WTC11 (cell line): ENCODE measurements at regions not wholly inside any gene's neighbourhood (a gene's known extent, or its start where the extent isn't known, plus 50 kb on each side); places are given as distances from the start of the nearest gene placed in this dataset.

ENCODE experiments used
- ATAC-seq: fragments of 200-7000 bp; cut with Tn5 transposase; 2 replicates; pipeline ENCODE4 v1.10.0; 2021; ENCODE audit warnings: mild to moderate bottlenecking, moderate library complexity
- CTCF ChIA-PET: fragments of 300-600 bp; sonication (Branson Sonifier 250); formaldehyde crosslinking; loops from one replicate; lab custom pipeline; 2021; ENCODE audit warnings: antibody characterized with exemption; lab: Charles Lee
- POLR2A ChIA-PET: fragments of 350-600 bp; sonication (Branson Sonifier 250); formaldehyde crosslinking; loops from one replicate; lab custom pipeline; 2021; ENCODE audit warnings: antibody characterized with exemption; lab: Charles Lee
- DNase-seq: peaks from one replicate; pipeline ENCODE4 v3.0.0; 2021; ENCODE audit warnings: low spot score
- H3K27ac Mint-ChIP-seq: 2 replicates; pipeline ENCODE4 v1.8.0; 2021; ENCODE audit warnings: mixed read lengths
- H3K27me3 Mint-ChIP-seq: 2 replicates; pipeline ENCODE4 v1.8.0; 2021; ENCODE audit warnings: low read depth, mild to moderate bottlenecking, moderate library complexity, mixed read lengths
- H3K36me3 Mint-ChIP-seq: 2 replicates; pipeline ENCODE4 v1.8.0; 2021; ENCODE audit warnings: mixed read lengths
- H3K4me1 Mint-ChIP-seq: 2 replicates; pipeline ENCODE4 v1.8.0; 2022; ENCODE audit warnings: mixed read lengths
- H3K4me3 Mint-ChIP-seq: 2 replicates; pipeline ENCODE4 v1.8.0; 2021; ENCODE audit warnings: mild to moderate bottlenecking, moderate library complexity, mixed read lengths
- H3K9me3 Mint-ChIP-seq: 2 replicates; pipeline ENCODE4 v1.8.0; 2021; ENCODE audit warnings: mixed read lengths
- CREB1 ChIP-seq: sonication (generic); formaldehyde crosslinking; IDR thresholded peaks from 2 replicates; pipeline ENCODE4 v1.8.0; 2023; ENCODE audit warnings: mild to moderate bottlenecking, missing genetic modification reagents
- ERG ChIP-seq: fragments of 250-450 bp; sonication (Bioruptor Pico); IDR thresholded peaks from 2 replicates; pipeline ENCODE4 v1.8.0; 2021; ENCODE audit warnings: mild to moderate bottlenecking
- FOXK1 ChIP-seq: sonication (generic); formaldehyde crosslinking; IDR thresholded peaks from 2 replicates; pipeline ENCODE4 v1.8.0; 2022; ENCODE audit warnings: mild to moderate bottlenecking, moderate library complexity, missing genetic modification reagents
- FOXP1 ChIP-seq: sonication (generic); formaldehyde crosslinking; IDR thresholded peaks from 2 replicates; pipeline ENCODE4 v1.8.0; 2022; ENCODE audit warnings: missing genetic modification reagents, mild to moderate bottlenecking, moderate library complexity, borderline replicate concordance
- GTF2I ChIP-seq: fragments of 250-450 bp; sonication (Bioruptor Pico); conservative IDR thresholded peaks from 2 replicates; pipeline ENCODE4 v1.4.0; 2021; ENCODE audit warnings: mild to moderate bottlenecking
- IRF1 ChIP-seq: sonication (generic); formaldehyde crosslinking; IDR thresholded peaks from 2 replicates; pipeline ENCODE4 v1.8.0; 2023; ENCODE audit warnings: missing genetic modification reagents
- KAT7 ChIP-seq: sonication (generic); formaldehyde crosslinking; IDR thresholded peaks from 2 replicates; pipeline ENCODE4 v1.8.1; 2023; ENCODE audit warnings: missing genetic modification reagents, mild to moderate bottlenecking, borderline replicate concordance
- NFE2L1 ChIP-seq: sonication (generic); formaldehyde crosslinking; IDR thresholded peaks from 2 replicates; pipeline ENCODE4 v1.8.1; 2023; ENCODE audit warnings: missing genetic modification reagents
- RORB ChIP-seq: fragments of 250-450 bp; sonication (Bioruptor Pico); IDR thresholded peaks from 2 replicates; pipeline ENCODE4 v1.9.0; 2021; ENCODE audit warnings: mild to moderate bottlenecking
- SMAD3 ChIP-seq: sonication (generic); formaldehyde crosslinking; IDR thresholded peaks from 2 replicates; pipeline ENCODE4 v1.8.0; 2022; ENCODE audit warnings: missing genetic modification reagents, mild to moderate bottlenecking, borderline replicate concordance
- SP1 ChIP-seq: sonication (generic); formaldehyde crosslinking; conservative IDR thresholded peaks from 2 replicates; pipeline ENCODE4 v1.8.1; 2022; ENCODE audit warnings: missing genetic modification reagents
- TCF7 ChIP-seq: sonication (generic); formaldehyde crosslinking; IDR thresholded peaks from 2 replicates; pipeline ENCODE4 v1.8.0; 2022; ENCODE audit warnings: mild to moderate bottlenecking, low read depth, missing genetic modification reagents, moderate library complexity
- ZBTB21 ChIP-seq: sonication (generic); formaldehyde crosslinking; IDR thresholded peaks from 2 replicates; pipeline ENCODE4 v1.8.1; 2023; ENCODE audit warnings: mild to moderate bottlenecking, missing genetic modification reagents, borderline replicate concordance
- ZBTB43 ChIP-seq: sonication (generic); formaldehyde crosslinking; IDR thresholded peaks from 2 replicates; pipeline ENCODE4 v1.8.1; 2023; ENCODE audit warnings: mild to moderate bottlenecking, missing genetic modification reagents
- ZNF121 ChIP-seq: sonication (generic); formaldehyde crosslinking; IDR thresholded peaks from 2 replicates; pipeline ENCODE4 v1.8.0; 2023; ENCODE audit warnings: missing genetic modification reagents
- ZNF219 ChIP-seq: sonication (generic); formaldehyde crosslinking; IDR thresholded peaks from 2 replicates; pipeline ENCODE4 v1.8.0; 2023; ENCODE audit warnings: missing genetic modification reagents, mild to moderate bottlenecking, borderline replicate concordance
- ZNF425 ChIP-seq: fragments of 250-450 bp; sonication (Bioruptor Pico); conservative IDR thresholded peaks from 2 replicates; pipeline ENCODE4 v1.9.0; 2021; ENCODE audit warnings: mild to moderate bottlenecking
- TF ChIP-seq, protein P1 (sequence below): sonication (generic); formaldehyde crosslinking; IDR thresholded peaks from 2 replicates; pipeline ENCODE4 v1.8.0; 2022; ENCODE audit warnings: mild to moderate bottlenecking, missing genetic modification reagents
- TF ChIP-seq, protein P2 (sequence below): sonication (generic); formaldehyde crosslinking; IDR thresholded peaks from 2 replicates; pipeline ENCODE4 v1.8.0; 2023; ENCODE audit warnings: missing genetic modification reagents, mild to moderate bottlenecking, borderline replicate concordance
- TF ChIP-seq, protein P3 (sequence below): sonication (generic); formaldehyde crosslinking; IDR thresholded peaks from 2 replicates; pipeline ENCODE4 v1.8.1; 2023; ENCODE audit warnings: mild to moderate bottlenecking, missing genetic modification reagents, moderate library complexity

DNA sequence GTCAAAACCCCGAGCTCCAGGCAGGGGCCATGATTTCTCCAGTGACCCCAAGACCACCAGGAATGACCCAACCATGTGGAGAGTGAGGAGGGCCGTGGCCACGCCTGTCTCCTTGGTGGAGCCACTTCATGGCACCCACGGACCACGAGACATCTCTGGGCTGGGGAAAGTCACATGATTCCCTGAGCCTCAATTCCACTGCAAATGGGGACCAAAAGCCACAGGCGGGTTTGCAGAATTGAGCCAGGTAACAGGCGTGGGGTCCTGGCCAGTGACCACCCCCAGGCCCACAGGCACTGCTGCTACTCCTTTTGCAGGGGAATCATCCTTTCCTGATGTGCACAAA is 178.9 kb downstream of the CTTN start:
- no peak for DNase-seq
- Mint-ChIP-seq H3K27ac (no peak overlapping the region), H3K4me1 (peaks cover 10% of the 10 kb centered on the region), H3K4me3 (no peak overlapping the region), H3K9me3 (no peaks in the 10 kb centered on the region), H3K36me3 (no peaks in the 10 kb centered on the region), H3K27me3 (no peaks in the 10 kb centered on the region)
- POLR2A ChIA-PET, result no interaction called here
- CTCF ChIA-PET, result interaction anchor here (0.9 kb wide), 1 partner anchor 9 kb away, joined by 5 read pairs; no protein-coding TSS in a partner anchor
- no peak for ATAC-seq
- TF ChIP-seq, protein P1, sequence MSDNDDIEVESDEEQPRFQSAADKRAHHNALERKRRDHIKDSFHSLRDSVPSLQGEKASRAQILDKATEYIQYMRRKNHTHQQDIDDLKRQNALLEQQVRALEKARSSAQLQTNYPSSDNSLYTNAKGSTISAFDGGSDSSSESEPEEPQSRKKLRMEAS (CRISPR knock-in tag), result no peak
- no peak for TF ChIP-seq ERG (CRISPR knock-in tag)
- no peak for TF ChIP-seq SP1 (CRISPR knock-in tag)
- no peak for TF ChIP-seq ZBTB21 (CRISPR knock-in tag)
- no peak for TF ChIP-seq GTF2I (CRISPR knock-in tag)
- no peak for TF ChIP-seq NFE2L1 (CRISPR knock-in tag)
- no peak for TF ChIP-seq ZNF121
- no peak for TF ChIP-seq IRF1 (CRISPR knock-in tag)
- no peak for TF ChIP-seq FOXK1 (CRISPR knock-in tag)
- TF ChIP-seq, all 79 proteins: peak for 0

- Mint-ChIP-seq H3K9me3 (no peaks in the 10 kb centered on the region), H3K4me1 (peaks cover 10% of the 10 kb centered on the region), H3K27ac (no peak overlapping the region), H3K4me3 (no peak overlapping the region), H3K27me3 (no peaks in the 10 kb centered on the region), H3K36me3 (no peaks in the 10 kb centered on the region)
- TF ChIP-seq ZNF219 (CRISPR knock-in tag), result no peak
- TF ChIP-seq ZBTB43 (CRISPR knock-in tag), result no peak
- TF ChIP-seq, protein P2, sequence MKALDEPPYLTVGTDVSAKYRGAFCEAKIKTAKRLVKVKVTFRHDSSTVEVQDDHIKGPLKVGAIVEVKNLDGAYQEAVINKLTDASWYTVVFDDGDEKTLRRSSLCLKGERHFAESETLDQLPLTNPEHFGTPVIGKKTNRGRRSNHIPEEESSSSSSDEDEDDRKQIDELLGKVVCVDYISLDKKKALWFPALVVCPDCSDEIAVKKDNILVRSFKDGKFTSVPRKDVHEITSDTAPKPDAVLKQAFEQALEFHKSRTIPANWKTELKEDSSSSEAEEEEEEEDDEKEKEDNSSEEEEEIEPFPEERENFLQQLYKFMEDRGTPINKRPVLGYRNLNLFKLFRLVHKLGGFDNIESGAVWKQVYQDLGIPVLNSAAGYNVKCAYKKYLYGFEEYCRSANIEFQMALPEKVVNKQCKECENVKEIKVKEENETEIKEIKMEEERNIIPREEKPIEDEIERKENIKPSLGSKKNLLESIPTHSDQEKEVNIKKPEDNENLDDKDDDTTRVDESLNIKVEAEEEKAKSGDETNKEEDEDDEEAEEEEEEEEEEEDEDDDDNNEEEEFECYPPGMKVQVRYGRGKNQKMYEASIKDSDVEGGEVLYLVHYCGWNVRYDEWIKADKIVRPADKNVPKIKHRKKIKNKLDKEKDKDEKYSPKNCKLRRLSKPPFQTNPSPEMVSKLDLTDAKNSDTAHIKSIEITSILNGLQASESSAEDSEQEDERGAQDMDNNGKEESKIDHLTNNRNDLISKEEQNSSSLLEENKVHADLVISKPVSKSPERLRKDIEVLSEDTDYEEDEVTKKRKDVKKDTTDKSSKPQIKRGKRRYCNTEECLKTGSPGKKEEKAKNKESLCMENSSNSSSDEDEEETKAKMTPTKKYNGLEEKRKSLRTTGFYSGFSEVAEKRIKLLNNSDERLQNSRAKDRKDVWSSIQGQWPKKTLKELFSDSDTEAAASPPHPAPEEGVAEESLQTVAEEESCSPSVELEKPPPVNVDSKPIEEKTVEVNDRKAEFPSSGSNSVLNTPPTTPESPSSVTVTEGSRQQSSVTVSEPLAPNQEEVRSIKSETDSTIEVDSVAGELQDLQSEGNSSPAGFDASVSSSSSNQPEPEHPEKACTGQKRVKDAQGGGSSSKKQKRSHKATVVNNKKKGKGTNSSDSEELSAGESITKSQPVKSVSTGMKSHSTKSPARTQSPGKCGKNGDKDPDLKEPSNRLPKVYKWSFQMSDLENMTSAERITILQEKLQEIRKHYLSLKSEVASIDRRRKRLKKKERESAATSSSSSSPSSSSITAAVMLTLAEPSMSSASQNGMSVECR, result no peak
- no peak for TF ChIP-seq CREB1 (CRISPR knock-in tag)
- no peak for TF ChIP-seq KAT7 (CRISPR knock-in tag)
- ChIA-PET POLR2A (no interaction called here), CTCF (interaction anchor here (1.5 kb wide), 1 partner anchor 10 kb away, joined by 3 read pairs; no protein-coding TSS in a partner anchor)
- no peak for ATAC-seq
- no peak for DNase-seq
These were observed 179.6 kb downstream of the CTTN start for GRCh38 chr11:70577948-70578347.

DNA sequence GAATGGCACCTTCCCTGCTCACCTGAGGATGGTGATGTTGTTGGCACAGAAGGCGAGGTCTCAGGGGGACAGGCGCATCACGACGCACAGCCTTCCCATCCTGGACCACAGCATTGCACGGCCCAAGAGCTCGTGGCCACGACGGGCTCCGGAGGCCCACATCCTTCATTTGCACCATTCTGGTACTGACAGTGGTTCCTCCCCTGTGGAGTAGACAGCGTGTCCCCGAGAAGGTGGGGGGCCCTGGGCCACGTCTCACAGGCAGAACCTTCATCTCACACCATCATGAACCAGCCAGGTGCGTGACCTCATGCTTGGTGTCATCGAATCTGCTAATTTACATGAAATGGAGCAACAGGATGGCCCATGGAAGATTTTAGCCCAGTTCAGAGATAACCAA is 180.0 kb downstream of the CTTN start:
- no peak for DNase-seq
- Mint-ChIP-seq H3K4me3 (no peak overlapping the region), H3K27ac (no peak overlapping the region), H3K9me3 (no peaks in the 10 kb centered on the region), H3K36me3 (no peaks in the 10 kb centered on the region), H3K4me1 (peaks cover 10% of the 10 kb centered on the region), H3K27me3 (no peaks in the 10 kb centered on the region)
- TF ChIP-seq RORB (CRISPR knock-in tag) (no peak), ZNF425 (no peak), ZNF121 (no peak), FOXP1 (no peak), SMAD3 (CRISPR knock-in tag) (no peak), TCF7 (CRISPR knock-in tag) (no peak)
- TF ChIP-seq, protein P3, sequence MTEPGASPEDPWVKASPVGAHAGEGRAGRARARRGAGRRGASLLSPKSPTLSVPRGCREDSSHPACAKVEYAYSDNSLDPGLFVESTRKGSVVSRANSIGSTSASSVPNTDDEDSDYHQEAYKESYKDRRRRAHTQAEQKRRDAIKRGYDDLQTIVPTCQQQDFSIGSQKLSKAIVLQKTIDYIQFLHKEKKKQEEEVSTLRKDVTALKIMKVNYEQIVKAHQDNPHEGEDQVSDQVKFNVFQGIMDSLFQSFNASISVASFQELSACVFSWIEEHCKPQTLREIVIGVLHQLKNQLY (CRISPR knock-in tag), result no peak
- ATAC-seq, result no peak
- ChIA-PET POLR2A (interaction anchor here (0.6 kb wide), 1 partner anchor 22 kb away, joined by 4 read pairs; no protein-coding TSS in a partner anchor), CTCF (interaction anchor here (1.5 kb wide), 1 partner anchor 10 kb away, joined by 3 read pairs; no protein-coding TSS in a partner anchor)
